RWPE2 (cell line): ENCODE measurements at regions not wholly inside any gene's neighbourhood (a gene's known extent, or its start where the extent isn't known, plus 50 kb on each side); places are given as distances from the start of the nearest gene placed in this dataset.

Experiments used
- ATAC-seq: fragments of 200-7000 bp; cut with Tn5 transposase; 3 replicates; pipeline ENCODE4 v1.9.1; 2021; ENCODE audit warnings: low read depth
- DNase-seq: peaks from one replicate; pipeline ENCODE4 v3.0.0-alpha.2; 2020; ENCODE audit warnings: low spot score
- H3K27ac ChIP-seq: fragments of 450-650 bp; 2 replicates; pipeline ENCODE4 v1.5.1; 2017; ENCODE audit warnings: mild to moderate bottlenecking; ENCODE audit not compliant: poor library complexity, severe bottlenecking
- H3K27me3 ChIP-seq: fragments of 250-450 bp; sonication (Bioruptor Pico); 2 replicates; pipeline ENCODE4 v1.5.1; 2021; ENCODE audit warnings: mild to moderate bottlenecking, moderate library complexity; ENCODE audit not compliant: insufficient read depth, poor library complexity, severe bottlenecking
- H3K36me3 ChIP-seq: fragments of 250-450 bp; sonication (Bioruptor Pico); 2 replicates; pipeline ENCODE4 v1.5.1; 2020; ENCODE audit warnings: low read depth, mild to moderate bottlenecking, moderate library complexity
- H3K4me1 ChIP-seq: fragments of 250-450 bp; sonication (Bioruptor Pico); 2 replicates; pipeline ENCODE4 v1.5.1; 2021; ENCODE audit warnings: mild to moderate bottlenecking, moderate library complexity; ENCODE audit not compliant: insufficient read depth, poor library complexity, severe bottlenecking
- H3K4me3 ChIP-seq: fragments of 250-450 bp; sonication (Bioruptor Pico); 2 replicates; pipeline ENCODE4 v1.5.1; 2021; ENCODE audit warnings: mild to moderate bottlenecking, moderate library complexity; ENCODE audit not compliant: severe bottlenecking
- H3K9me3 ChIP-seq: fragments of 250-450 bp; sonication (Bioruptor Pico); 2 replicates; pipeline ENCODE4 v1.5.1; 2021; ENCODE audit warnings: mild to moderate bottlenecking, moderate library complexity; ENCODE audit not compliant: severe bottlenecking
- TF ChIP-seq, protein P1 (sequence below): fragments of 450-650 bp; IDR thresholded peaks from one replicate; pipeline ENCODE4 v1.5.1; 2017; ENCODE audit warnings: mild to moderate bottlenecking, moderate library complexity; ENCODE audit not compliant: poor library complexity, severe bottlenecking

DNA sequence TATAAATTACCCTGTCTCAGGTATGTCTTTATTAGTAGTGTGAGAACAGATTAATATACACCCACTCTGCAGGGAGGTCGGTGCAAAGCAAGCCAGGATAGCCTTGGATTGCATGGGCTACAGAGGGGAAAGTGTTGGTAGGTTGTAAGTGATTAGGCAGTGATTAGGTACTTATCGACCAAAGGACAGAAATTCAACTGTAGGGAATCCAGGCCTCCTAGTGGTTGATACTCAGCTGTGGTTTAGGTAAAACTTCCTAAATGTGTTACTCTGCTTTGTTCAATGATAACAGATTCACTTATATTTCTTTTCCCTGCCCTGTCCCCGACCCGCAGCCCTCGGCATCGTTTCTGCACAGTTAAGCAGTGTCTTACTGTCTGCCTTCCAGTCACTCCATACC is 444.0 kb downstream of the FIGN start:
- TF ChIP-seq, protein P1, sequence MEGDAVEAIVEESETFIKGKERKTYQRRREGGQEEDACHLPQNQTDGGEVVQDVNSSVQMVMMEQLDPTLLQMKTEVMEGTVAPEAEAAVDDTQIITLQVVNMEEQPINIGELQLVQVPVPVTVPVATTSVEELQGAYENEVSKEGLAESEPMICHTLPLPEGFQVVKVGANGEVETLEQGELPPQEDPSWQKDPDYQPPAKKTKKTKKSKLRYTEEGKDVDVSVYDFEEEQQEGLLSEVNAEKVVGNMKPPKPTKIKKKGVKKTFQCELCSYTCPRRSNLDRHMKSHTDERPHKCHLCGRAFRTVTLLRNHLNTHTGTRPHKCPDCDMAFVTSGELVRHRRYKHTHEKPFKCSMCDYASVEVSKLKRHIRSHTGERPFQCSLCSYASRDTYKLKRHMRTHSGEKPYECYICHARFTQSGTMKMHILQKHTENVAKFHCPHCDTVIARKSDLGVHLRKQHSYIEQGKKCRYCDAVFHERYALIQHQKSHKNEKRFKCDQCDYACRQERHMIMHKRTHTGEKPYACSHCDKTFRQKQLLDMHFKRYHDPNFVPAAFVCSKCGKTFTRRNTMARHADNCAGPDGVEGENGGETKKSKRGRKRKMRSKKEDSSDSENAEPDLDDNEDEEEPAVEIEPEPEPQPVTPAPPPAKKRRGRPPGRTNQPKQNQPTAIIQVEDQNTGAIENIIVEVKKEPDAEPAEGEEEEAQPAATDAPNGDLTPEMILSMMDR = peak; percentile 9
- no peaks in the 10 kb centered on the region for H3K9me3 ChIP-seq
- peaks cover 4% of the 10 kb centered on the region for H3K27me3 ChIP-seq
- no peak overlapping the region for H3K27ac ChIP-seq
- DNase-seq = no peak
- H3K4me3 ChIP-seq = no peak overlapping the region
- no peaks in the 10 kb centered on the region for H3K36me3 ChIP-seq
- no peaks in the 10 kb centered on the region for H3K4me1 ChIP-seq
- no peak for ATAC-seq

DNA sequence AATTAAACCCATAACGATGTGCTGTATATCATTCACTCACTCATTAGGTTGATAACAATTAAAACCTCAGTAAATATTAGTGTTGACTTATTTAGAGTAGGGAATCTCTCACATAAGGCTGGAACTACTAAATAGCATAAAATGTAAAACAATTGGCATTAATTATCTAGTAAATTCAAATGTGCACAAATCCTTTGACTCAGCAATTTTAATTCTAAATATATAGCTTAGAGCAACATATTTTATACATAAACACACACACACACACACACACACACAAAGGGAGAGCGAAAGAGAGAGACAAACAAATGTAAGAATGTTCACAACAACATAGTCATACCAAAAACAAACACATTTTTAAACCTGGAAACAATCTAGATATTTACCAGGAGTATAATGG is 443.1 kb upstream of the KCNH7 start:
- ATAC-seq = no peak
- no peak for DNase-seq

DNA sequence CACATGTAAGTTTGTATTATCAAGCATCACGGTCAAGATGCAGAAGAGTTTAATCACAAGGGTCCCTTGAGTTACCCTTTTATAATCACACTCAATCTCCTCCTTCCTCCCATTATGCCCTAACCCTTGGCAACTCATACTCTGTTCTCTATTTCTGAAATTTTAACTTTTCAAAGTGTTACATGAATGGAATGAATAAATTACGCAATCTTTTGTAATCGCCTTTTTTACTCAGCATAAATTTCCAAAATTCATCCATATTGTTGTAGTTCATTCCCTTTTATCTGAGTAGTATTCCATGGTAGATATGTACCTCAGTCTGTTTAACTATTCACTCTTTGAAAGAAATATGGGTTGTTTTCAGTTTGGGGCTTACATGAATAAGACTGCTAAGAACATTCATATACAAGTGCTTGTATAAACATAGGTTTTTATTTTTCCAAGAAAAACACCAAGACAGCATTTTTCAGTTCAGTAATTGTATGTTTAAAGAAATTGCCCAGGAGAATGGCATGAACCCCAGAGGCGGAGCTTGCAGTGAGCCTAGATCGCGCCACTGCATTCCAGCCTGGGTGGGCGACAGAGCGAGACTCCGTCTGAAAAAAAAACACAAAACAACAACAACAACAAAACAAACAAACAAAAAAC is 430.9 kb upstream of the KCNH7 start:
- no peak overlapping the region for H3K27ac ChIP-seq
- TF ChIP-seq, protein P1 = no peak
- peaks cover 11% of the 10 kb centered on the region for H3K9me3 ChIP-seq
- H3K4me3 ChIP-seq = no peak overlapping the region
- peaks cover 10% of the 10 kb centered on the region for H3K4me1 ChIP-seq
- DNase-seq = no peak
- H3K27me3 ChIP-seq = no peaks in the 10 kb centered on the region
- no peak for ATAC-seq
- H3K36me3 ChIP-seq = no peaks in the 10 kb centered on the region

More for the DNA sequence above, 443.1 kb upstream of the KCNH7 start:
- no peak overlapping the region for H3K27ac ChIP-seq
- no peaks in the 10 kb centered on the region for H3K4me1 ChIP-seq
- H3K9me3 ChIP-seq = no peaks in the 10 kb centered on the region
- TF ChIP-seq, protein P1 = no peak
- H3K4me3 ChIP-seq = no peak overlapping the region
- no peaks in the 10 kb centered on the region for H3K27me3 ChIP-seq
- no peaks in the 10 kb centered on the region for H3K36me3 ChIP-seq

DNA sequence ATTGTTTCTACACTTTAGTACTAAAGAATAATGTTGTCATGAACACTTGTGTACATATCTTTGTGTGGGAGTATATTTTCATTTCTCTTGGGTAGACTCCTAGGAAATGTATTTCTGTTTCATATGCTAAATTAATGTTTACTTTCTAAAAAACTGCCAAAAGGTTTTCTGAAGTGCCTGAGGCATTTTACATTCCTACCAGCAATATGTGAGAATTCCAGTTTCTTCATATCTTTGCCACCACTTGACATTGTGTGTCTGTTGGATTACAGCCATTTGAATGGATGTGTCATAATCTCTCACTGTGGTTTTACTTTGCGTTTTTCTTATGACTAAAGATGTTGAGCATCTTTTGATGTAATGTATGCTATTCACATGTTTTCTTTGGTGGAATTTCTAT is 428.2 kb upstream of the KCNH7 start:
- no peak overlapping the region for H3K4me3 ChIP-seq

DNA sequence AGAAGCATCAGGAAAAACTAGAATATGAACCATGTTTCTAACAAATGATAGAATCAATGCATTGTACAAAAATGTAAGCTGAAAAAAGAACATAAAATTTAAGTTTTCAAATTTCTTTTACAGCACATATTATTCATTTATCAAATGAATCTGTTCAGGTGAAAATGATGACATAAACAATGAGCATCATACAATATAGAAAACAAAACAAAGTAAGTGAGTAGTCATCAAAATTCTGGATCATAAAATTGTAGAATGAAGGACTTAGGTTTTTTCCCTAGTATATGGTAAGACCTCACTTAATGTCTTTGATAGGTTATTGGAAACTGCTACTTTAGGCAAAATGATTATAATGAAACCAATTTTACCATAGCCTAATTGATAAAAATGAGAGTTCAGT is 427.0 kb upstream of the KCNH7 start:
- TF ChIP-seq, protein P1 = no peak
- Histone ChIP-seq H3K27ac (no peak overlapping the region), H3K4me3 (no peak overlapping the region), H3K9me3 (no peaks in the 10 kb centered on the region), H3K36me3 (no peaks in the 10 kb centered on the region), H3K27me3 (no peaks in the 10 kb centered on the region), H3K4me1 (peaks cover 10% of the 10 kb centered on the region)
- ATAC-seq = no peak
- DNase-seq = no peak

More for the DNA sequence above, 428.2 kb upstream of the KCNH7 start:
- Histone ChIP-seq H3K27ac (peak overlapping the region; percentile 27), H3K27me3 (no peaks in the 10 kb centered on the region), H3K9me3 (no peaks in the 10 kb centered on the region), H3K36me3 (no peaks in the 10 kb centered on the region), H3K4me1 (peaks cover 10% of the 10 kb centered on the region)
- DNase-seq = no peak
- TF ChIP-seq, protein P1 = no peak
- ATAC-seq = peak; percentile 94
